HL-60 (cell line): ENCODE measurements at regions not wholly inside any gene's neighbourhood (a gene's known extent, or its start where the extent isn't known, plus 50 kb on each side); places are given as distances from the start of the nearest gene placed in this dataset.

ENCODE experiments used
- CTCF ChIP-seq: IDR thresholded peaks from one replicate; pipeline ENCODE4 v1.5.1; 2011; ENCODE audit warnings: low read length, control low read depth, inconsistent platforms; ENCODE audit not compliant: insufficient read depth
- GABPA ChIP-seq: IDR thresholded peaks from 2 replicates; pipeline ENCODE4 v1.6.1; 2012; ENCODE audit warnings: low read depth
- POLR2AphosphoS5 ChIP-seq: IDR thresholded peaks from 2 replicates; pipeline ENCODE4 v1.6.1; 2012; ENCODE audit warnings: low read depth
- REST ChIP-seq: IDR thresholded peaks from 2 replicates; pipeline ENCODE4 v1.6.1; 2012; ENCODE audit warnings: low read depth; ENCODE audit not compliant: insufficient replicate concordance

GRCh38 chr11:100501450-100501849 is 185.6 kb upstream of the ARHGAP42 start:
- TF ChIP-seq CTCF (no peak), POLR2AphosphoS5 (no peak), GABPA (no peak), REST (no peak)
